Vagina (tissue), 2 donors: ENCODE measurements at regions not wholly inside any gene's neighbourhood (a gene's known extent, or its start where the extent isn't known, plus 50 kb on each side); places are given as distances from the start of the nearest gene placed in this dataset.
"Not testable (repeated sequence)": the region's sequence is repeated elsewhere in the genome, so short reads cannot be mapped to it uniquely, and the experiment has no call there.

Source experiments
- DNase-seq, 2 donors: peaks; one replicate each; pipeline ENCODE4 v3.0.0-alpha.2; 2017; ENCODE audit errors: extremely low spot score in 2 of 2
- H3K27ac ChIP-seq: fragments of 200-600 bp; sonication (generic); one replicate; pipeline ENCODE4 v1.5.1; 2019
- H3K27me3 ChIP-seq: fragments of 200-600 bp; sonication (generic); one replicate; pipeline ENCODE4 v1.5.1; 2019
- H3K36me3 ChIP-seq, 2 donors: fragments of 200-600 bp; sonication (generic); one replicate each; pipeline ENCODE4 v1.5.1; 2017 to 2019
- H3K4me1 ChIP-seq: fragments of 200-600 bp; sonication (generic); one replicate; pipeline ENCODE4 v1.5.1; 2019
- H3K4me3 ChIP-seq, 2 donors: fragments of 200-600 bp; sonication (generic); 1 replicate in 1 of 2; 2 replicates in 1 of 2; pipeline ENCODE4 v1.5.1; 2016 to 2019
- H3K9me3 ChIP-seq: fragments of 200-600 bp; sonication (generic); one replicate; pipeline ENCODE4 v1.5.1; 2019
- POLR2A ChIP-seq, 2 donors: fragments of 450-650 bp; IDR thresholded peaks; one replicate each; pipeline ENCODE4 v1.6.1; 2017; ENCODE audit warnings: antibody characterized with exemption in 2 of 2, mild to moderate bottlenecking in 2 of 2, moderate library complexity in 2 of 2
- POLR2AphosphoS5 ChIP-seq, 2 donors: sonication (generic); formaldehyde crosslinking; IDR thresholded peaks; one replicate each; pipeline ENCODE4 v1.9.0; 2017; ENCODE audit warnings: antibody characterized with exemption in 2 of 2, mild to moderate bottlenecking in 2 of 2, low read depth in 1 of 2; ENCODE audit not compliant: insufficient read depth in 1 of 2
- intact Hi-C: fragments of 100-400 bp; cut with DNase I; formaldehyde crosslinking; loops from one replicate; pipeline ENCODE4 v1.15.1; 2023
- TF ChIP-seq, protein P1 (sequence below), 3 experiments: fragments of 450-650 bp in 2 of 3; fragments of 200-600 bp in 1 of 3; sonication (generic) in 1 of 3; IDR thresholded peaks; one replicate each; pipeline ENCODE4 v1.5.1; 2017 to 2019; ENCODE audit warnings: antibody characterized with exemption in 3 of 3, mild to moderate bottlenecking in 2 of 3, moderate library complexity in 2 of 3

DNA sequence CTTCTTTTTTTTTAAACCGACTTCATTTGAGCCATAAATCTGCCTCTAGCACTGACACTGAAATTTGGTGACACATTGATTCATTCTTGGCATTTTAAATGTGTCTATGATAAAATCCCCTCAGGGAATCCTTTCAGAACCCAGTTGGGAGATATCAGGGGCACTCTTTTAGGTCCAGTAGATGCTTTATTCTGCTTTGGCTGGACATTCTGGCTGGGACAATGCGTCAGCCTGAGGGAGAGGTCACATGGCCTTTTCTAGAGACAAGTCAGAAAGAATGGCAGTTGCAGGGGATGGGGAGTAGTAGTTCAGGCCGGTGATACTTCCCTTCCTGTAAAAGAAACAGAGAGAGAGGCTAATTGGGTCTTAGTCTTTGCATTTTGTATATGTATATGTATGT is 63.1 kb downstream of the TRIM43 start:
- H3K9me3 ChIP-seq, H3K4me3 ChIP-seq, H3K36me3 ChIP-seq, DNase-seq, H3K27ac ChIP-seq, H3K27me3 ChIP-seq, H3K4me1 ChIP-seq, intact Hi-C loops: not testable (repeated sequence)

DNA sequence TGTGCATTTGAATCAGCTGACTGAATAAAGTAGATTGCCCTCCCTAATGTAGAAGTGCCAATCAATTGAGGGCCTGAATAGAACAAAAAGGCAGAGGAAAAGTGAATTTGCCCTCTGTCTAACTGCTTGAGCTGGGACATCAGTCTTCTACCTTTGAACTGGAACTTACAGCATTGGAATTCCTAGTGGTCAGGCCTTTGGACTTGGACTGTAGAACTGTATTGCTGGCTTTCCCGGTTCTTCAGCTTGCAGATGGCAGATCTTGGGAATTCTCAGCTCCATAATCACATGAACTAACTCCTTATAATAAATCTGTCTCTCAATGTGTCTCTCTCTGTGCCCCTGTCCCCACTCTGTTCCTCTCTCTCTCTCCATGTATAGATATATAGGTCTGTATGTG is 64.8 kb downstream of the TRIM43 start:
- H3K36me3 ChIP-seq, intact Hi-C loops, H3K4me3 ChIP-seq, H3K4me1 ChIP-seq, H3K9me3 ChIP-seq, DNase-seq, H3K27ac ChIP-seq, H3K27me3 ChIP-seq: not testable (repeated sequence)

DNA sequence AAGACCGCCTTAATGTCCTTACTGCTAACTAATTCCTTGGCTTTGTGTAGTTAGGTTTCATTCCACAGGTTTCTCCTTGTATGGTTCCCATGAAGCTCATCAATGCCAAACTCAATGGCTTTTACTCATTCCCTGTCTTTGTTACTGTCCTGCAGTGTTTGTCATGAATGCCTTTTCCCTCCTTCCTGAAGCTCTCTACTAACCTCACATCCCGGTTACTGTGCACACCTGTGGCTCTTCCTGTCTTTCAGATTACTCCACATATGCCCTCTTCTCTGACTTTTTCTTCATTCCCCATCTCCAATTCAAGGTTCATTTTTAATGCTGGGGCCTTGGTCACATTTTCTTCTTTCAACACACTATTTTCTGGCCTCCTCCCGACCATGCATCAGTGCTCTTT is 66.1 kb downstream of the TRIM43 start:
- intact Hi-C loops, H3K9me3 ChIP-seq, H3K36me3 ChIP-seq, H3K27me3 ChIP-seq, H3K4me1 ChIP-seq, H3K4me3 ChIP-seq, H3K27ac ChIP-seq, DNase-seq: not testable (repeated sequence)

DNA sequence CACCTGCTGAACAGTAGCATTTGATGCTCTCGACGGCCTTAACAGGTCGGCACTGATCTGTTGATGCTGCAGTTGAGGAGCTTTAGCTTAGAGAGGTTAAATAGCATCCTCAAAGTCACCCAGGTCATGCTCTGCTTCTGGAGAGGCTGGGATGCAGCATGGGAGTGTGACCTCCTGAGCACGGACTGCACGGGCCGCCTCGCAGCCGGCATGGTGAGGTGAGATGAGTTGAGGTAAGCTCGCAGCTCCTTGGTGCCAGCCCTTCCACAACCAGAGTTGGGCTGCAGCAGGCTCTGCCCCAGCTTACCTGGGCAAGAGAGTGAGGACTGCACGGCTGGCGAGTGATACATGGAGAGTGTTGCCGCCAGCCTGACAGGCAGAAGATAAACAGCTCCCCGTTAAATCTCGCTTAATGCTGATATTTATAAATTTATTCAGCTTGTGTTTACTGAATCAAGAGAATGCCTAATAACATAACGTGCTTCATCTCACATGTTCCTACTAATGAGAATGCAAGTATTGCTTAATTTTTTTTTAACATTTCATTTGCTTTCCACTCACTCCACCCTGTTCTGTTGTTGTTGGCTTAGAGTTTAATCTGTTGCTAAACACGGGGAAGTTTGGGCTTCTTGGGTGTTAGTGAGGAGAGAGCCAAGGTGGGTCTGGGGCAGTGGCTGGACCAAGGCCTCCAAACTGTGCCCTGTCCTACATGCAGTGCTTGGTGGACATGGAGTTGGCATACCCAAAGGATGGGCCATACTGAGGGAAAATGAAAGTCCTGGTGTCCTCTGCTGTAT is 69.2 kb downstream of the TRIM43 start:
- H3K4me3 ChIP-seq, intact Hi-C loops, H3K9me3 ChIP-seq, H3K27ac ChIP-seq, H3K4me1 ChIP-seq, H3K27me3 ChIP-seq, DNase-seq, H3K36me3 ChIP-seq: not testable (repeated sequence)

DNA sequence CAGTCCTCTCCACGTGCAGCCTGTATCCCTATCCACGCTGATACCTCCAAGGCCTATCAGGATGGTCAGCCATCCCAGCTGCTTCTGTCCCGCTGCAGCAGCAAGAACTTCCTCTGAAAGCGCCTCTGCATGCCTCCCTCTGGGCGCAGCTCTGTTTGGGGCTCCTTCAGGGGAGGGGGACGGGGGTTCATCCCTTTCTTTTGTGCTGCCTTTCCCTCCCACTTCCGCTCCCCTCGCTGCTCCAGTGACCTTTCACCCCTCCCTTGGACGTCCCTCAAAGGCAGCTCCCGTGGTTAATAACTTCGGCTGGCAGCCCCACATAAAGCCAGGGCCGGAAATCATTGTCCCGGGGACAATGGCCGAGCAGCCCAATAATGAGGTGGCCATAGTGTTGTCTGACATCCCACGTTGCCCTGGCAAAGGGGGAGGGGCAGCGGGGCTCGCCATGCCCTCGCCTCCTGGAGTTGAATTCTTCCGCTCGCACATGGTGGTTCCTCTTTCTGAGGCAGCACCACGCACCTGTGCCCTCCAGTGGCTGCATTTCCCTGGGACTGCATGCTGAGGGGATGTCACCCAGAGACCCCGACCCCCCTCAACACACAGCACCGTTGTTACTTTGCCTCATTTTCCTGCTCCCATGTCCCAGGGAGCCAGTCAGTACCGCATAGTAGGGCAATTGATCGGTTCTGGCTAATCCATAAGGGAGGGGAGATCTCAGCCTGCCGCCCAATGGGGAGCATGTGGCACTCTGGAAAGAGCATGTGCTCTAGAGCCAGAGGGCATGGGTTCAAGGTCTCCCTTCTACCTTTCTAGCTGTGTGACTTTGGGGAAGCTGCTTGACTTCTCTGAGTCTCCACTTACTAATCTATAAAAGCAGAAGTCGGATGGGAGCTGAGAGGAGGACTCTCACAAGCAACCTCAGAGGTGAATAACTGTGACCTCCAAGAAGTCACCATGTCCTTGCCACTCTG is 72.0 kb downstream of the TRIM43 start:
- H3K27me3 ChIP-seq, H3K36me3 ChIP-seq, H3K4me1 ChIP-seq, H3K9me3 ChIP-seq, intact Hi-C loops, DNase-seq, H3K27ac ChIP-seq, H3K4me3 ChIP-seq: not testable (repeated sequence)

DNA sequence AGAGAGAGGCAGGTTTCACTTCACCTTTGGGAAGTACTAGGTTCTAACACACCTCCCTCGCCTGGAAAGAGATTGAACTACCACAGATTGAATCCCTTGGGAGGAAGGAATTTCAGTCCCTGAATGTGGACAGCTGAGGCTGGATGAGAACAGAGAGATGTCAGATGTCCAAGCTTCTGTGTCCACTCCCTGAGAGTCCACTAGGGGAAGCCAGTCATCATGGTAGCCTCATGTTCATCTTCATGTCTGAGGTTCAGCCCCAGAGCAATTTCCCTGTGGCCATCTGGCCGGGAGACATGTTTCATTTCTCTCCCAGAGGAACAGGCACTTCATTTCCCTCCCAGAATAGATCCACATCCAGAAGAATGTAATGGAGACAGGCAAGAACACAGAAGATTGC is 74.8 kb downstream of the TRIM43 start:
- H3K27ac ChIP-seq, H3K36me3 ChIP-seq, intact Hi-C loops, DNase-seq, H3K9me3 ChIP-seq, H3K4me3 ChIP-seq, H3K4me1 ChIP-seq, H3K27me3 ChIP-seq: not testable (repeated sequence)

DNA sequence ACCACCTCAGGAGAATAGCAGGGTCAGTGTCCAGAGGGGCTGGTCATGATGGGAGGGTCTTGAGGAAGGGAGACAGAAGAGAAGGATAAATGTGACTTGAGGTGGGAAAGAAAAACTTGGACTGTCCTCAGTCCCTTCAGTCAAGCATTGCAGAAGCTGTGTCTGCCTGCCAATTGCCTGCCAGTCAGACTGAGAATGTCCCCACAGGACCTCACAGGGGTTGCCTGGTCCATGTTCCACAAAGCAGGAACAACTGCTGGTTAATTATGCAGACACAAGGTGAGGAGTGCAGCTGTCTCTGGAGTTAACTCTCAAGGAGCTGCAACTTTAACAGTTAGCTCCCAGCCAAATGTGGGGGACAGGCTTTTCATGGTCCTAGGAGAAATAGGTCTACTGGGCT is 75.7 kb downstream of the TRIM43 start:
- Histone ChIP-seq H3K9me3 (no peaks in the 10 kb centered on the region), H3K27me3 (no peaks in the 10 kb centered on the region), H3K36me3 (no peaks in the 10 kb centered on the region), H3K4me1 (peaks cover 5% of the 10 kb centered on the region), H3K4me3 (no peak overlapping the region), H3K27ac (no peak overlapping the region)
- intact Hi-C loops, result no loop called here
- no peak for TF ChIP-seq POLR2AphosphoS5 (IDR thresholded peaks at IDR 0.05; ENCODE audit: insufficient read depth in 1 of 2, low read depth in 1 of 2)
- TF ChIP-seq, protein P1, sequence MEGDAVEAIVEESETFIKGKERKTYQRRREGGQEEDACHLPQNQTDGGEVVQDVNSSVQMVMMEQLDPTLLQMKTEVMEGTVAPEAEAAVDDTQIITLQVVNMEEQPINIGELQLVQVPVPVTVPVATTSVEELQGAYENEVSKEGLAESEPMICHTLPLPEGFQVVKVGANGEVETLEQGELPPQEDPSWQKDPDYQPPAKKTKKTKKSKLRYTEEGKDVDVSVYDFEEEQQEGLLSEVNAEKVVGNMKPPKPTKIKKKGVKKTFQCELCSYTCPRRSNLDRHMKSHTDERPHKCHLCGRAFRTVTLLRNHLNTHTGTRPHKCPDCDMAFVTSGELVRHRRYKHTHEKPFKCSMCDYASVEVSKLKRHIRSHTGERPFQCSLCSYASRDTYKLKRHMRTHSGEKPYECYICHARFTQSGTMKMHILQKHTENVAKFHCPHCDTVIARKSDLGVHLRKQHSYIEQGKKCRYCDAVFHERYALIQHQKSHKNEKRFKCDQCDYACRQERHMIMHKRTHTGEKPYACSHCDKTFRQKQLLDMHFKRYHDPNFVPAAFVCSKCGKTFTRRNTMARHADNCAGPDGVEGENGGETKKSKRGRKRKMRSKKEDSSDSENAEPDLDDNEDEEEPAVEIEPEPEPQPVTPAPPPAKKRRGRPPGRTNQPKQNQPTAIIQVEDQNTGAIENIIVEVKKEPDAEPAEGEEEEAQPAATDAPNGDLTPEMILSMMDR (IDR thresholded peaks at IDR 0.05), result no peak
- no peak for TF ChIP-seq POLR2A (IDR thresholded peaks at IDR 0.05)
- no peak for DNase-seq

DNA sequence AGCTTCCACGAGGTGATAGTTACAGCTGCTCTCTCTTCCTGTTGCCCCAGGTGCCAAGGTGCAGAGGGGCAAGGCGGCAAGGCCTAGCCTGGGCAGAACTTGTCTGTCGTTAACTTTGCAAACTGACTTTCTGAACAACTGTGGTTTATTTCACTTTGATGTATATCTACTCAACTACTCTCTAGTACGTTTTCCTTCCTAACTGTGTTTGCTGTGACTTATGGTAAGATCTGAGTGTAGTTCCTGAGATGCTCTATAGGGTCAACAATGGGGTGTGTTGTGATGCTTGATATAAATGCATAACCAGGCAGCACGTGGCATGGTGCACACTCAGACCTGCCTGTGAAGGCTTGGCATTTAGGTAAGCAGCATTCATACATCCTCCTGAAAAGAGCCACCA is 77.1 kb downstream of the TRIM43 start:
- H3K27me3 ChIP-seq, H3K27ac ChIP-seq, intact Hi-C loops, H3K4me1 ChIP-seq, H3K9me3 ChIP-seq, DNase-seq, H3K36me3 ChIP-seq, H3K4me3 ChIP-seq: not testable (repeated sequence)
